ENCODE measurements at regions not wholly inside any gene's neighbourhood (a gene's known extent, or its start where the extent isn't known, plus 50 kb on each side); places are given as distances from the start of the nearest gene placed in this dataset.

DNA sequence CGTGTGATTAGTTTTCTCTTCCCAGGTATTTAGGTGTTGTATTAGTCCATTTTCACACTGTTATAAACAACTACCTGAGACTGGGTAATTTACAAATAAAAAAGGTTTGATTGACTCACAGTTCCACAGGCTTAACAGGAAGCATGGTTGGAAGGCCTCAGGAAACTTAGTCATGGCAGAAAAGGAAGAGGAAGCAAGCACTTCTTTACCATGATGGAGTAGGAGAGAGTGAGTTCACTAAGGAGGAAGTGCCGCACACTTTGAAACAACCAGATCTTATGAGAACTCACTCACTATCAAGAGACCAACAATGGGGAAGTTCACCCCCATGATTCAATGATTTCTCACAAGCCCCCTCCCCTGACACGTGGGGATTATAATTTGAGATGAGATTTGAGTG is 1343.7 kb upstream of the GOT2 start:
- Histone ChIP-seq H3K79me2 (ENCODE audit: insufficient read depth) (no peaks in the 10 kb centered on the region), H3F3A (ENCODE audit: insufficient read depth) (no peaks in the 10 kb centered on the region), H3K9me2 (ENCODE audit: insufficient read depth) (no peaks in the 10 kb centered on the region), H4K20me1 (ENCODE audit: insufficient read depth) (no peaks in the 10 kb centered on the region), H3K9ac (no peak overlapping the region), H3K4me3 (no peak overlapping the region), H2AFZ (no peak overlapping the region), H3K27me3 (replicated peaks; ENCODE audit: insufficient read depth) (no peaks in the 10 kb centered on the region), H3K27ac (no peak overlapping the region), H3K4me2 (ENCODE audit: unreplicated experiment) (no peak overlapping the region), H3K36me3 (ENCODE audit: low read depth) (no peaks in the 10 kb centered on the region), H3K9me3 (ENCODE audit: low read depth) (no peaks in the 10 kb centered on the region), H3K4me1 (ENCODE audit: insufficient read depth) (no peaks in the 10 kb centered on the region)
- no peak for TF ChIP-seq EZH2phosphoT487 (IDR thresholded peaks at IDR 0.05; ENCODE audit: insufficient read depth, low read depth)
- TF ChIP-seq EZH2 (IDR thresholded peaks at IDR 0.05; ENCODE audit: insufficient read depth, poor library complexity, severe bottlenecking) = no peak
- DNase-seq = no peak
- WGBS, 2 experiments (ENCODE audit: low coverage in 1 of 2, low lambda C conversion rate in 2 of 2, missing lambda C conversion rate in 2 of 2) = 26 to 32% methylated on average over 3 of the region's 3 CpGs
- in situ Hi-C loops (cut with MboI) = no loop called here

DNA sequence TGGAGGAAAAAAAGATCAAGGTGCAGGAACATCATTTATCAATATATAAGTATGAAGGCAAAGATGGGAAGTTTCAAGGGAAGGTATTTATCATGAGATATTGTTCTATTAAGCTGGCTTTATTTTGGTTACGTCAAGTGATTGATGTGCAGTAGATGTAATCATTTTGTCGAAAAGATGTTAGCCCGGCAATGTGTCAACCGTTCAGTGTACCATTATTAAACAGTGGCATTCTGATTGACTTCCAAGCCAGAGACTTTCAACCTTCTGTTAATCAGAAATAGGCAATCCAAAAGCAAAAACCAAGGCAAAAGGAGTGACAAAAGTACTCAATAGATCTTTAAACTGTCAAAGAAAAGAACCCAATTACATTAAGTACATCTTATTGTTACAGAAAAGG is 1340.3 kb upstream of the GOT2 start:
- Histone ChIP-seq H3F3A (ENCODE audit: insufficient read depth) (no peaks in the 10 kb centered on the region), H3K9ac (no peak overlapping the region), H3K27ac (no peak overlapping the region), H3K4me2 (ENCODE audit: unreplicated experiment) (no peak overlapping the region), H3K27me3 (replicated peaks; ENCODE audit: insufficient read depth) (no peaks in the 10 kb centered on the region), H3K79me2 (ENCODE audit: insufficient read depth) (no peaks in the 10 kb centered on the region), H3K9me2 (ENCODE audit: insufficient read depth) (no peaks in the 10 kb centered on the region; the same call in 1 of the 2 replicates), H2AFZ (no peak overlapping the region), H4K20me1 (ENCODE audit: insufficient read depth) (no peaks in the 10 kb centered on the region), H3K4me1 (ENCODE audit: insufficient read depth) (no peaks in the 10 kb centered on the region), H3K36me3 (ENCODE audit: low read depth) (no peaks in the 10 kb centered on the region), H3K4me3 (no peak overlapping the region), H3K9me3 (ENCODE audit: low read depth) (no peaks in the 10 kb centered on the region)
- TF ChIP-seq EZH2 (IDR thresholded peaks at IDR 0.05; ENCODE audit: insufficient read depth, poor library complexity, severe bottlenecking) (no peak), EZH2phosphoT487 (IDR thresholded peaks at IDR 0.05; ENCODE audit: insufficient read depth, low read depth) (no peak)
- 54 to 56% methylated on average over 4 of the region's 4 CpGs for WGBS, 2 experiments (ENCODE audit: low coverage in 1 of 2, low lambda C conversion rate in 2 of 2, missing lambda C conversion rate in 2 of 2)
- in situ Hi-C loops (cut with MboI) = no loop called here
- no peak for DNase-seq

DNA sequence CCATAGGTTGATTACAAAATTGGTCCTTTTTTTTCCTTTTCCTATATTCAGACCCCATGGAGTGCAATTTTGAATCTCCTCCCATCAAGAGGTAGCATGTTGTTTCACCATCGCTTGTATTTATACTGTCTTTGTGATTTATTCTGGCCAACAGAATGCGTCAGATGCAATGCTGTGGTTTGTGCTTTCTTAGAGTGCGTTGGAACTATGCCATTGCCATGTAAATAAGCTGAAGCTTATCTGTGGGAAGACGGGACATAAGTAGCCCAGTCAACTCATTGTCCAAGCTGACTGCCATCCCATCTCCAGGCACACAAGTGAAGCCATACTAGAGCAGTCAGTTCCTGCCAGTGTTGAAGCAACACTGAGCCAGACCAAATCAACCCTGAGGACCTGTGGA is 1339.3 kb upstream of the GOT2 start:
- DNase-seq = no peak
- Histone ChIP-seq H4K20me1 (ENCODE audit: insufficient read depth) (no peaks in the 10 kb centered on the region), H3K9me3 (ENCODE audit: low read depth) (no peaks in the 10 kb centered on the region), H3K79me2 (ENCODE audit: insufficient read depth) (no peaks in the 10 kb centered on the region), H2AFZ (no peak overlapping the region), H3K4me2 (ENCODE audit: unreplicated experiment) (no peak overlapping the region), H3K4me3 (no peak overlapping the region), H3K27me3 (replicated peaks; ENCODE audit: insufficient read depth) (no peaks in the 10 kb centered on the region), H3K9me2 (ENCODE audit: insufficient read depth) (no peaks in the 10 kb centered on the region; the same call in 1 of the 2 replicates), H3K9ac (no peak overlapping the region), H3K27ac (no peak overlapping the region), H3F3A (ENCODE audit: insufficient read depth) (no peaks in the 10 kb centered on the region), H3K4me1 (ENCODE audit: insufficient read depth) (no peaks in the 10 kb centered on the region), H3K36me3 (ENCODE audit: low read depth) (no peaks in the 10 kb centered on the region)
- in situ Hi-C loops (cut with MboI) = no loop called here
- WGBS, 2 experiments (ENCODE audit: low coverage in 1 of 2, low lambda C conversion rate in 2 of 2, missing lambda C conversion rate in 2 of 2) = 20 to 31% methylated on average over 4 of the region's 4 CpGs
- no peak for TF ChIP-seq EZH2phosphoT487 (IDR thresholded peaks at IDR 0.05; ENCODE audit: insufficient read depth, low read depth)

DNA sequence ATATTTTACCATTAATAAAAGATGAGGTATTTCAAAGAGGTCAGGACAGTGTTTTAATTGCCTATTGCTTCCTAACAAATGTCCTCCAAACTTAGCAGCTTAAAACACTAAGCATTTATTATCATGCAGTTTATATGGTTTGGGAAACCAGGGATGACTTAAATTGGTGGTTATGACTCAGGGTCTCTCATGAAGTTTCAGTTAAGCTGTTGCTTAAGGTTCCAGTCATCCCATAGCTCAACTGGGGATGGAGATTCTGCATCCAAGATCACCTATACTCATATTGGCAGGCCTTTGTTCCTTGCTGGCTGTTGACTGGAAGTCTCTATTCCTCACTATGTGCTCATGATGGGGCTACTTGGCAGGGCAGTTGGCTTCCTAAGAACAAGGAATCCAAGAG is 1329.9 kb upstream of the GOT2 start:
- Histone ChIP-seq H3K27ac (no peak overlapping the region), H3K4me2 (ENCODE audit: unreplicated experiment) (no peak overlapping the region), H2AFZ (no peak overlapping the region), H3K9ac (no peak overlapping the region), H3K4me3 (no peak overlapping the region), H3F3A (ENCODE audit: insufficient read depth) (no peaks in the 10 kb centered on the region), H3K27me3 (replicated peaks; ENCODE audit: insufficient read depth) (no peaks in the 10 kb centered on the region), H3K36me3 (ENCODE audit: low read depth) (no peaks in the 10 kb centered on the region), H3K4me1 (ENCODE audit: insufficient read depth) (no peaks in the 10 kb centered on the region), H3K9me2 (ENCODE audit: insufficient read depth) (no peaks in the 10 kb centered on the region), H3K9me3 (ENCODE audit: low read depth) (no peaks in the 10 kb centered on the region), H4K20me1 (ENCODE audit: insufficient read depth) (no peaks in the 10 kb centered on the region), H3K79me2 (ENCODE audit: insufficient read depth) (no peaks in the 10 kb centered on the region)
- TF ChIP-seq EZH2 (IDR thresholded peaks at IDR 0.05; ENCODE audit: insufficient read depth, poor library complexity, severe bottlenecking) = no peak
- no peak for TF ChIP-seq EZH2phosphoT487 (IDR thresholded peaks at IDR 0.05; ENCODE audit: insufficient read depth, low read depth)
- DNase-seq = no peak
- in situ Hi-C loops (cut with MboI) = no loop called here

DNA sequence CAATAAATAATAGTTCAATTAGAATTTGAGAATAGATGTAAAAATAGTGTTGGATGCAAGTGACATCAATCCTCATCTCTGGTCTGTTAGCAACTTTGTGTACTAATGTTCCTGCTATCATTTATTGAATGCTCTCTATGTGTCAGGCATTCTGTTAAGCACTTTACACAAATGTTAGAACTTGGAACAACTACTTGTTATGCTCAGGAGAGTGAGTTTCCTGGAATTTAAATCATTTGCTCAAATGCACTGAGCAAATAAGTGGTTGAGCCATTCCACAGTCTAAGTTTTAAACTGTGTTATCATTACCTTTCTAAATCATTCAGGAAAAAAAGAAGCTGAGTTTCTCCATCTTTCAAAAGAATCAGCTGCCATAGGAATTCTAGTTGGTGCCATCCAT is 1327.3 kb upstream of the GOT2 start:
- no peaks in the 10 kb centered on the region for H3K9me2 ChIP-seq (ENCODE audit: insufficient read depth)
- no peaks in the 10 kb centered on the region for H3K9me3 ChIP-seq (ENCODE audit: low read depth)
- no peak overlapping the region for H3K9ac ChIP-seq
- no peaks in the 10 kb centered on the region for H4K20me1 ChIP-seq (ENCODE audit: insufficient read depth)
- DNase-seq = no peak
- H3K79me2 ChIP-seq (ENCODE audit: insufficient read depth) = no peaks in the 10 kb centered on the region
- H3K27ac ChIP-seq = no peak overlapping the region
- no peaks in the 10 kb centered on the region for H3K27me3 ChIP-seq (replicated peaks; ENCODE audit: insufficient read depth)
- H3F3A ChIP-seq (ENCODE audit: insufficient read depth) = no peaks in the 10 kb centered on the region
- H3K4me1 ChIP-seq (ENCODE audit: insufficient read depth) = no peaks in the 10 kb centered on the region
- no peaks in the 10 kb centered on the region for H3K36me3 ChIP-seq (ENCODE audit: low read depth)
- in situ Hi-C loops (cut with MboI) = no loop called here
- no peak overlapping the region for H3K4me2 ChIP-seq (ENCODE audit: unreplicated experiment)
- H3K4me3 ChIP-seq = no peak overlapping the region
- no peak overlapping the region for H2AFZ ChIP-seq
- TF ChIP-seq EZH2 (IDR thresholded peaks at IDR 0.05; ENCODE audit: insufficient read depth, poor library complexity, severe bottlenecking) (no peak), EZH2phosphoT487 (IDR thresholded peaks at IDR 0.05; ENCODE audit: insufficient read depth, low read depth) (no peak)
